ENCODE measurements at regions not wholly inside any gene's neighbourhood (a gene's known extent, or its start where the extent isn't known, plus 50 kb on each side); places are given as distances from the start of the nearest gene placed in this dataset.

- DNase-seq (ENCODE audit: extremely low read depth, low read depth, low spot score): no peak
Measured at GRCh38 chr6:157755746-157756411, 67.2 kb upstream of the SNX9 start.

GRCh38 chr6:157756708-157757429, 66.2 kb upstream of the SNX9 start:
- peak; percentile 52 for DNase-seq (ENCODE audit: extremely low read depth, low read depth, low spot score)

- DNase-seq (ENCODE audit: extremely low read depth, low read depth, low spot score): no peak
Measured at GRCh38 chr6:157757430-157758403, 65.3 kb upstream of the SNX9 start.

- no peak for DNase-seq (ENCODE audit: extremely low read depth, low read depth, low spot score)
Measured at GRCh38 chr6:157758516-157759023, 64.5 kb upstream of the SNX9 start.

- DNase-seq (ENCODE audit: extremely low read depth, low read depth, low spot score): no peak
Measured at GRCh38 chr6:157759028-157759427, 64.0 kb upstream of the SNX9 start.

- no peak for DNase-seq (ENCODE audit: extremely low read depth, low read depth, low spot score)
Measured at GRCh38 chr6:157760137-157760536, 62.9 kb upstream of the SNX9 start.

GRCh38 chr6:157760589-157761330, 62.3 kb upstream of the SNX9 start:
- DNase-seq (ENCODE audit: extremely low read depth, low read depth, low spot score): peak; percentile 44

- DNase-seq (ENCODE audit: extremely low read depth, low read depth, low spot score): peak; percentile 41
Measured at GRCh38 chr6:157761331-157761921, 61.6 kb upstream of the SNX9 start.

GRCh38 chr6:157761926-157762325, 61.1 kb upstream of the SNX9 start:
- no peak for DNase-seq (ENCODE audit: extremely low read depth, low read depth, low spot score)

- DNase-seq (ENCODE audit: extremely low read depth, low read depth, low spot score): no peak
Measured at GRCh38 chr6:157762636-157763035, 60.4 kb upstream of the SNX9 start.

- DNase-seq (ENCODE audit: extremely low read depth, low read depth, low spot score): peak; percentile 45
Measured at GRCh38 chr6:157763129-157763903, 59.7 kb upstream of the SNX9 start.

- DNase-seq (ENCODE audit: extremely low read depth, low read depth, low spot score): no peak
Measured at GRCh38 chr6:157763904-157764177, 59.2 kb upstream of the SNX9 start.

- peak; percentile 96 for DNase-seq (ENCODE audit: extremely low read depth, low read depth, low spot score)
Measured at GRCh38 chr6:157764178-157765068, 58.6 kb upstream of the SNX9 start.

- DNase-seq (ENCODE audit: extremely low read depth, low read depth, low spot score): no peak
Measured at GRCh38 chr6:157766901-157767774, 55.9 kb upstream of the SNX9 start.

- DNase-seq (ENCODE audit: extremely low read depth, low read depth, low spot score): no peak
Measured at GRCh38 chr6:157767775-157768156, 55.3 kb upstream of the SNX9 start.

- no peak for DNase-seq (ENCODE audit: extremely low read depth, low read depth, low spot score)
Measured at GRCh38 chr6:157768304-157768703, 54.7 kb upstream of the SNX9 start.

GRCh38 chr6:157768863-157769551, 54.0 kb upstream of the SNX9 start:
- no peak for DNase-seq (ENCODE audit: extremely low read depth, low read depth, low spot score)
